ENCODE measurements at regions not wholly inside any gene's neighbourhood (a gene's known extent, or its start where the extent isn't known, plus 50 kb on each side); places are given as distances from the start of the nearest gene placed in this dataset.

DNA sequence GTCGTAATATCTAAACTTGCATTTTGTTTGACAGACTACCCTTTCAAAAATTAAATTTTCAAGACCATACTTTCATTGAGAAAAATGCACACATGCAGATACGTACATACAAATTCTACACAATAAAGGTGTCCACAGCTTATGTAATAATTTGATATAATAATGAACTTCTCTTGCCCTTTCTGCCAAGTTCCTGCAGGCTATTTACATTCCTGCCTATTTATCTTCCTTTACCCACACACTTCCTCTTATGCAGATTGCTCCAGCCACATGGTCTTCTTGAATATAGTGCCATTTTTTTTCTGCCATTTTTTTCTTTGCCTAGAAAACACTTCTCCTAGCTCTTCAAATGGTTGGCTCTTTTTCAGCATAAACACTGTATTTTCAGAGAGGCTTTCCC is 826.9 kb upstream of the CDH8 start:
- TF ChIP-seq CTCF (IDR thresholded peaks at IDR 0.05) (no peak), POLR2A (IDR thresholded peaks at IDR 0.05) (no peak)

All from thyroid gland (tissue), 4 donors.